OCI-M2 (cell line): ENCODE measurements at regions not wholly inside any gene's neighbourhood (a gene's known extent, or its start where the extent isn't known, plus 50 kb on each side); places are given as distances from the start of the nearest gene placed in this dataset.
"Not testable (repeated sequence)": the region's sequence is repeated elsewhere in the genome, so short reads cannot be mapped to it uniquely, and the experiment has no call there.

Experiments
- DNase-seq: peaks from one replicate; lab custom pipeline; 2025; ENCODE audit not compliant: unreplicated experiment; lab: John Stamatoyannopoulos, UW

- DNase-seq: no peak
These were observed 757.3 kb upstream of the AUTS2 start for GRCh38 chr7:68840991-68841390.

- DNase-seq: not testable (repeated sequence)
These were observed 754.3 kb upstream of the AUTS2 start for GRCh38 chr7:68843985-68844384.

GRCh38 chr7:68846811-68847325 lies 751.4 kb upstream of the AUTS2 start:
- no peak for DNase-seq

- no peak for DNase-seq
These were observed 745.0 kb upstream of the AUTS2 start for GRCh38 chr7:68853254-68853653.

GRCh38 chr7:68857571-68857970 lies 740.7 kb upstream of the AUTS2 start:
- no peak for DNase-seq

GRCh38 chr7:68858497-68858896 lies 739.8 kb upstream of the AUTS2 start:
- DNase-seq: no peak

GRCh38 chr7:68861171-68861570 lies 737.1 kb upstream of the AUTS2 start:
- no peak for DNase-seq

- no peak for DNase-seq
These were observed 736.0 kb upstream of the AUTS2 start for GRCh38 chr7:68862261-68862660.

- DNase-seq: no peak
These were observed 735.5 kb upstream of the AUTS2 start for GRCh38 chr7:68862736-68863135.

- no peak for DNase-seq
These were observed 732.7 kb upstream of the AUTS2 start for GRCh38 chr7:68865351-68866199.

- no peak for DNase-seq
These were observed 732.1 kb upstream of the AUTS2 start for GRCh38 chr7:68866200-68866570.

GRCh38 chr7:68866721-68867120 lies 731.6 kb upstream of the AUTS2 start:
- not testable (repeated sequence) for DNase-seq

- DNase-seq: no peak
These were observed 729.3 kb upstream of the AUTS2 start for GRCh38 chr7:68868978-68869377.

GRCh38 chr7:68873616-68874015 lies 724.7 kb upstream of the AUTS2 start:
- no peak for DNase-seq

- no peak for DNase-seq
These were observed 722.4 kb upstream of the AUTS2 start for GRCh38 chr7:68875857-68876256.

- DNase-seq: not testable (repeated sequence)
These were observed 711.2 kb upstream of the AUTS2 start for GRCh38 chr7:68887116-68887515.

- no peak for DNase-seq
These were observed 709.3 kb upstream of the AUTS2 start for GRCh38 chr7:68888971-68889385.

- no peak for DNase-seq
These were observed 706.0 kb upstream of the AUTS2 start for GRCh38 chr7:68892236-68892635.

GRCh38 chr7:68893411-68893810 lies 704.9 kb upstream of the AUTS2 start:
- no peak for DNase-seq

- DNase-seq: not testable (repeated sequence)
These were observed 699.1 kb upstream of the AUTS2 start for GRCh38 chr7:68899156-68899555.

GRCh38 chr7:68900096-68900495 lies 698.2 kb upstream of the AUTS2 start:
- no peak for DNase-seq

GRCh38 chr7:68904630-68905029 lies 693.6 kb upstream of the AUTS2 start:
- no peak for DNase-seq

- DNase-seq: no peak
These were observed 686.5 kb upstream of the AUTS2 start for GRCh38 chr7:68911754-68912153.
